Astrocyte (in vitro differentiated cells and primary cell): ENCODE measurements at regions not wholly inside any gene's neighbourhood (a gene's known extent, or its start where the extent isn't known, plus 50 kb on each side); places are given as distances from the start of the nearest gene placed in this dataset.
"Not testable (repeated sequence)": the region's sequence is repeated elsewhere in the genome, so short reads cannot be mapped to it uniquely, and the experiment has no call there.

ENCODE experiments used
- CTCF ChIP-seq: IDR thresholded peaks from 2 replicates; pipeline ENCODE4 v1.5.1; 2011; ENCODE audit warnings: low read depth, mild to moderate bottlenecking, inconsistent platforms, low read length, moderate library complexity; ENCODE audit not compliant: insufficient read depth
- EZH2 ChIP-seq: IDR thresholded peaks from 2 replicates; pipeline ENCODE4 v1.6.1; 2012; ENCODE audit warnings: mild to moderate bottlenecking, low read length, inconsistent platforms; ENCODE audit not compliant: insufficient read depth

GRCh38 chr21:8443093-8443492 lies 2078.3 kb upstream of the TPTE start:
- not testable (repeated sequence) for TF ChIP-seq CTCF, EZH2
